ENCODE measurements at regions not wholly inside any gene's neighbourhood (a gene's known extent, or its start where the extent isn't known, plus 50 kb on each side); places are given as distances from the start of the nearest gene placed in this dataset.
"Not testable (repeated sequence)": the region's sequence is repeated elsewhere in the genome, so short reads cannot be mapped to it uniquely, and the experiment has no call there.

- DNase-seq, result peak; percentile 31
Observed at GRCh38 chr6:27668442-27669294, 195.8 kb upstream of the ZNF184 start.

GRCh38 chr6:27667657-27668441, 194.9 kb upstream of the ZNF184 start:
- no peak for DNase-seq

- no peak for DNase-seq
Observed at GRCh38 chr6:27667016-27667656, 194.2 kb upstream of the ZNF184 start.

GRCh38 chr6:27662769-27663168, 189.9 kb upstream of the ZNF184 start:
- DNase-seq, result no peak

- DNase-seq, result not testable (repeated sequence)
Observed at GRCh38 chr6:27662212-27662611, 189.3 kb upstream of the ZNF184 start.

GRCh38 chr6:27653143-27653825, 180.4 kb upstream of the ZNF184 start:
- DNase-seq, result not testable (repeated sequence)

GRCh38 chr6:27651371-27651732, 178.4 kb upstream of the ZNF184 start:
- DNase-seq, result no peak

- no peak for DNase-seq
Observed at GRCh38 chr6:27650620-27651370, 177.9 kb upstream of the ZNF184 start.

- DNase-seq, result no peak
Observed at GRCh38 chr6:27644528-27644927, 171.6 kb upstream of the ZNF184 start.

GRCh38 chr6:27642744-27643456, 170.0 kb upstream of the ZNF184 start:
- no peak for DNase-seq

- not testable (repeated sequence) for DNase-seq
Observed at GRCh38 chr6:27635886-27636285, 163.0 kb upstream of the ZNF184 start.

GRCh38 chr6:27633221-27633688, 160.3 kb upstream of the ZNF184 start:
- DNase-seq, result not testable (repeated sequence)

GRCh38 chr6:27631609-27631916, 158.7 kb upstream of the ZNF184 start:
- no peak for DNase-seq

- DNase-seq, result no peak
Observed at GRCh38 chr6:27630727-27631608, 158.1 kb upstream of the ZNF184 start.

GRCh38 chr6:27624694-27625262, 151.9 kb upstream of the ZNF184 start:
- no peak for DNase-seq

GRCh38 chr6:27623103-27623502, 150.2 kb upstream of the ZNF184 start:
- no peak for DNase-seq

- DNase-seq, result no peak
Observed at GRCh38 chr6:27619436-27619835, 146.5 kb upstream of the ZNF184 start.

GRCh38 chr6:27617700-27618689, 145.1 kb upstream of the ZNF184 start:
- no peak for DNase-seq
